MCF 10A (cell line): ENCODE measurements at regions not wholly inside any gene's neighbourhood (a gene's known extent, or its start where the extent isn't known, plus 50 kb on each side); places are given as distances from the start of the nearest gene placed in this dataset.

Experiments used
- BruUV-seq: library from RNA; stranded (reverse); fragments of 400-500 nt; replicated peaks from 2 replicates; lab custom pipeline; 2021; lab: Mats Ljungman, UMichigan
- CTCF ChIA-PET: fragments of 300-600 bp; sonication (Branson Sonifier 250); formaldehyde crosslinking; extraction: SDS; loops from one replicate; lab custom pipeline; 2021; ENCODE audit warnings: antibody characterized with exemption, inconsistent platforms; lab: Yijun Ruan, JAX
- POLR2A ChIA-PET: fragments of 300-600, 350-650 bp; sonication (Branson Sonifier 250); formaldehyde crosslinking; extraction: SDS; loops from one replicate; lab custom pipeline; 2020; ENCODE audit warnings: antibody characterized with exemption, inconsistent platforms; lab: Yijun Ruan, JAX
- DNase-seq: peaks from one replicate; pipeline ENCODE4 v3.0.0-alpha.2; 2018; ENCODE audit not compliant: unreplicated experiment
- H3K27ac Mint-ChIP-seq: one replicate; pipeline ENCODE4 v1.8.0; 2022; ENCODE audit warnings: mild to moderate bottlenecking, low read depth, mixed read lengths; ENCODE audit not compliant: unreplicated experiment
- H3K27me3 Mint-ChIP-seq: one replicate; pipeline ENCODE4 v1.8.0; 2022; ENCODE audit warnings: mixed read lengths; ENCODE audit not compliant: insufficient read depth, unreplicated experiment
- H3K36me3 Mint-ChIP-seq: one replicate; pipeline ENCODE4 v1.8.0; 2022; ENCODE audit warnings: mild to moderate bottlenecking, moderate library complexity, mixed read lengths; ENCODE audit not compliant: insufficient read depth, unreplicated experiment
- H3K4me1 Mint-ChIP-seq: one replicate; pipeline ENCODE4 v1.8.0; 2022; ENCODE audit warnings: mixed read lengths; ENCODE audit not compliant: insufficient read depth, unreplicated experiment
- H3K4me3 Mint-ChIP-seq: one replicate; pipeline ENCODE4 v1.8.0; 2022; ENCODE audit warnings: mild to moderate bottlenecking, moderate library complexity, mixed read lengths; ENCODE audit not compliant: unreplicated experiment
- H3K9me3 Mint-ChIP-seq: one replicate; pipeline ENCODE4 v1.8.0; 2022; ENCODE audit warnings: mixed read lengths; ENCODE audit not compliant: unreplicated experiment
- CTCF ChIP-seq: fragments of 200-600 bp; IDR thresholded peaks from one replicate; pipeline ENCODE4 v1.8.0; 2022; ENCODE audit warnings: antibody characterized with exemption, mild to moderate bottlenecking; ENCODE audit not compliant: unreplicated experiment
- intact Hi-C: fragments of 100-400 bp; cut with micrococcal nuclease; formaldehyde crosslinking; loops from 2 replicates; pipeline ENCODE4 v1.14.1; 2022

- H3K27ac Mint-ChIP-seq = no peak overlapping the region
- no peaks in the 10 kb centered on the region for H3K9me3 Mint-ChIP-seq
- H3K27me3 Mint-ChIP-seq = no peaks in the 10 kb centered on the region
- no peak for TF ChIP-seq CTCF
- BruUV-seq = no TSS peak
- H3K4me1 Mint-ChIP-seq = no peaks in the 10 kb centered on the region
- no peaks in the 10 kb centered on the region for H3K36me3 Mint-ChIP-seq
- CTCF ChIA-PET = interaction anchor here (0.6 kb wide), 1 partner anchor 1089 kb away, joined by 4 read pairs; no protein-coding TSS in a partner anchor
- no peak for DNase-seq
- POLR2A ChIA-PET = no interaction called here
- intact Hi-C loops = no loop called here
- H3K4me3 Mint-ChIP-seq = no peak overlapping the region
Observed at GRCh38 chr12:24293549-24293948, 344.1 kb upstream of the SOX5 start.

DNA sequence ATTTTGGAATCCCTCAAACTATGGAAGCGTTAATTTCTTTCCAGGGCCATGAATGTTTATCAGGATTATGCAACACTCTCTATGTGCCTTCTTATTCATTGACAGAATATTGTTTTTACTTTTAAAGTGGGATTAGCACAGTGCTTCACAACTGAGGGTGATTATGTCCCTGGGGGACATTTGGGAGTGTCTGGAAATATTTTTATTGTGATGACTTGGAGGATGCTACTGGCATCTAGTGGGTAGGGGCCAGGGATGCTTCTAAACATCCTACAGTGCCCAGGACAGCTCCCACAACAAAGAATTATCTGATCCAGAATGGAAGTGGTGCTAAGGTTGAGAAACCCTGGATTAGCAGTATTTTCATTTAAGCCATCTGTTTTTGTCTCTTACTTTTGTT lies 338.5 kb upstream of the SOX5 start:
- Mint-ChIP-seq H3K4me1 (no peaks in the 10 kb centered on the region), H3K4me3 (no peak overlapping the region), H3K27ac (no peak overlapping the region), H3K27me3 (peaks cover 13% of the 10 kb centered on the region), H3K36me3 (no peaks in the 10 kb centered on the region), H3K9me3 (no peaks in the 10 kb centered on the region)
- ChIA-PET POLR2A (no interaction called here), CTCF (interaction anchor here (0.7 kb wide), 1 partner anchor 8 kb away, joined by 3 read pairs; no protein-coding TSS in a partner anchor)
- BruUV-seq = no TSS peak
- no peak for TF ChIP-seq CTCF
- intact Hi-C loops = no loop called here
- DNase-seq = no peak

DNA sequence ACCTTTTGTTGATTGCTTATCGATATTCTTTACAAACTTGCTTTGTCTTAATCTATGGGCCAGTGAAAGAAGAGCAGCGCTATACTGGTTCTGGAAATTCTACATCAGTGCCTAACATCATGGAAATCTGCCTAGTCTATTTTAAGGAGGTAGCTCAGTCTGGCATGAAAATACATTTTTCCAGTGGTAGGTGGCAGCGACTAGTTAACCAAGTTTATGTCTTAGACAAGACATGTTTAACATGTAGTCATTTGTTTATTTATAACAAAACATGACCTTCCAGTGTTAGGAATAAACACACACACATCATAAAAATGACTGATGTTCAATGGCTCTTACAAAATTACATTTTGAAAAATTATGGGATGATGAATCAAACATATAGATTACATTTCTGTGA lies 336.0 kb upstream of the SOX5 start:
- H3K27ac Mint-ChIP-seq = no peak overlapping the region
- peaks cover 13% of the 10 kb centered on the region for H3K27me3 Mint-ChIP-seq
- POLR2A ChIA-PET = no interaction called here
- CTCF ChIA-PET = interaction anchor here (0.7 kb wide), 1 partner anchor 11 kb away, joined by 4 read pairs; no protein-coding TSS in a partner anchor
- H3K4me3 Mint-ChIP-seq = no peak overlapping the region
- no peaks in the 10 kb centered on the region for H3K9me3 Mint-ChIP-seq
- H3K4me1 Mint-ChIP-seq = no peaks in the 10 kb centered on the region
- no peaks in the 10 kb centered on the region for H3K36me3 Mint-ChIP-seq
- no peak for DNase-seq
- intact Hi-C loops = no loop called here
- TF ChIP-seq CTCF = no peak
- no TSS peak for BruUV-seq

GRCh38 chr12:24281341-24281740 lies 331.9 kb upstream of the SOX5 start:
- H3K27me3 Mint-ChIP-seq = peaks cover 13% of the 10 kb centered on the region
- TF ChIP-seq CTCF = no peak
- H3K36me3 Mint-ChIP-seq = no peaks in the 10 kb centered on the region
- no TSS peak for BruUV-seq
- DNase-seq = no peak
- H3K27ac Mint-ChIP-seq = no peak overlapping the region
- intact Hi-C loops = no loop called here
- no peaks in the 10 kb centered on the region for H3K9me3 Mint-ChIP-seq
- no peak overlapping the region for H3K4me3 Mint-ChIP-seq
- CTCF ChIA-PET = no interaction called here
- POLR2A ChIA-PET = no interaction called here
- no peaks in the 10 kb centered on the region for H3K4me1 Mint-ChIP-seq
